ENCODE measurements at regions not wholly inside any gene's neighbourhood (a gene's known extent, or its start where the extent isn't known, plus 50 kb on each side); places are given as distances from the start of the nearest gene placed in this dataset.

DNA sequence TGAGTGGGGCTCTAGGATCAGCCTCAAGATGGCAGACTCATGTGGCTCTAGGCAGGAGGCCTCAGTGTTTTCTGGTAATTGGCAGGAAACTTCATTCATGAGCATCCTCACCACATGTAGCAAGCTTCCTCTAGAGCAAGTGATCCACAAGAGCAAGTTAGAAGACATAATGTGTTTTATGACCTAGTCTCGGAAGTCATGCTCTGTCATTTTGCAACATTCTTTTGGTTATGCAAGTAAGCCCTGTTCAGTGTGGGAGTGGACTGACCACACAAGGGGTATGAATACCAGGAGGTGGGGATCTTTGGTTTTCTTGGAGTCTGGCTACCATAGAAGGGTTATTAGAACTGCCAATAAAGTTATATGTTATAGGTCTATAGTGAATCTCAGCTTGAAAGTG is 66.8 kb upstream of the STK39 start:
- TF ChIP-seq, protein P1, sequence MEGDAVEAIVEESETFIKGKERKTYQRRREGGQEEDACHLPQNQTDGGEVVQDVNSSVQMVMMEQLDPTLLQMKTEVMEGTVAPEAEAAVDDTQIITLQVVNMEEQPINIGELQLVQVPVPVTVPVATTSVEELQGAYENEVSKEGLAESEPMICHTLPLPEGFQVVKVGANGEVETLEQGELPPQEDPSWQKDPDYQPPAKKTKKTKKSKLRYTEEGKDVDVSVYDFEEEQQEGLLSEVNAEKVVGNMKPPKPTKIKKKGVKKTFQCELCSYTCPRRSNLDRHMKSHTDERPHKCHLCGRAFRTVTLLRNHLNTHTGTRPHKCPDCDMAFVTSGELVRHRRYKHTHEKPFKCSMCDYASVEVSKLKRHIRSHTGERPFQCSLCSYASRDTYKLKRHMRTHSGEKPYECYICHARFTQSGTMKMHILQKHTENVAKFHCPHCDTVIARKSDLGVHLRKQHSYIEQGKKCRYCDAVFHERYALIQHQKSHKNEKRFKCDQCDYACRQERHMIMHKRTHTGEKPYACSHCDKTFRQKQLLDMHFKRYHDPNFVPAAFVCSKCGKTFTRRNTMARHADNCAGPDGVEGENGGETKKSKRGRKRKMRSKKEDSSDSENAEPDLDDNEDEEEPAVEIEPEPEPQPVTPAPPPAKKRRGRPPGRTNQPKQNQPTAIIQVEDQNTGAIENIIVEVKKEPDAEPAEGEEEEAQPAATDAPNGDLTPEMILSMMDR (IDR thresholded peaks at IDR 0.05), result no peak
- no peak for TF ChIP-seq POLR2A (IDR thresholded peaks at IDR 0.05)
